Islet precursor cell (in vitro differentiated cells): ENCODE measurements at regions not wholly inside any gene's neighbourhood (a gene's known extent, or its start where the extent isn't known, plus 50 kb on each side); places are given as distances from the start of the nearest gene placed in this dataset.

ENCODE experiments used
- DNase-seq: peaks from one replicate; pipeline ENCODE4 v3.0.0-alpha.2; 2018

GRCh38 chr13:34340534-34340933 lies 522.6 kb downstream of the RFC3 start:
- no peak for DNase-seq

- DNase-seq, result no peak
Measured at GRCh38 chr13:34343413-34343940, 525.5 kb downstream of the RFC3 start.

- DNase-seq, result no peak
Measured at GRCh38 chr13:34344816-34345215, 526.9 kb downstream of the RFC3 start.

- DNase-seq, result no peak
Measured at GRCh38 chr13:34345258-34345965, 527.5 kb downstream of the RFC3 start.

- DNase-seq, result no peak
Measured at GRCh38 chr13:34346626-34347025, 528.7 kb downstream of the RFC3 start.

- DNase-seq, result peak; percentile 68
Measured at GRCh38 chr13:34347784-34348573, 530.0 kb downstream of the RFC3 start.

- no peak for DNase-seq
Measured at GRCh38 chr13:34349091-34349722, 531.3 kb downstream of the RFC3 start.

GRCh38 chr13:34350671-34351070 lies 532.7 kb downstream of the RFC3 start:
- DNase-seq, result no peak

- DNase-seq, result no peak
Measured at GRCh38 chr13:34351134-34351533, 533.2 kb downstream of the RFC3 start.

- no peak for DNase-seq
Measured at GRCh38 chr13:34352958-34353357, 535.0 kb downstream of the RFC3 start.

GRCh38 chr13:34356686-34357434 lies 538.9 kb downstream of the RFC3 start:
- DNase-seq, result no peak

- DNase-seq, result peak; percentile 75
Measured at GRCh38 chr13:34357435-34358232, 539.7 kb downstream of the RFC3 start.

- no peak for DNase-seq
Measured at GRCh38 chr13:34358811-34359513, 541.0 kb downstream of the RFC3 start.

GRCh38 chr13:34360702-34361101 lies 542.8 kb downstream of the RFC3 start:
- DNase-seq, result no peak

- DNase-seq, result no peak
Measured at GRCh38 chr13:34361560-34361959, 543.6 kb downstream of the RFC3 start.

GRCh38 chr13:34363266-34363665 lies 545.3 kb downstream of the RFC3 start:
- DNase-seq, result no peak

- DNase-seq, result no peak
Measured at GRCh38 chr13:34364633-34365032, 546.7 kb downstream of the RFC3 start.

- no peak for DNase-seq
Measured at GRCh38 chr13:34369931-34370330, 552.0 kb downstream of the RFC3 start.

- no peak for DNase-seq
Measured at GRCh38 chr13:34371108-34371507, 553.2 kb downstream of the RFC3 start.

GRCh38 chr13:34371645-34372395 lies 553.9 kb downstream of the RFC3 start:
- DNase-seq, result no peak

- no peak for DNase-seq
Measured at GRCh38 chr13:34372581-34372980, 554.6 kb downstream of the RFC3 start.
